ENCODE measurements at regions not wholly inside any gene's neighbourhood (a gene's known extent, or its start where the extent isn't known, plus 50 kb on each side); places are given as distances from the start of the nearest gene placed in this dataset.
"Not testable (repeated sequence)": the region's sequence is repeated elsewhere in the genome, so short reads cannot be mapped to it uniquely, and the experiment has no call there.

- no peak for FAIRE-seq
- DNase-seq (ENCODE audit: low spot score in 2 of 2) = no peak
Measured at GRCh38 chr2:51795248-51795888, 763.4 kb upstream of the NRXN1 start.

GRCh38 chr2:51791496-51791895 lies 759.6 kb upstream of the NRXN1 start:
- DNase-seq (ENCODE audit: low spot score in 2 of 2) (no peak), FAIRE-seq (no peak)

GRCh38 chr2:51790854-51791253 lies 758.9 kb upstream of the NRXN1 start:
- FAIRE-seq (no peak), DNase-seq (ENCODE audit: low spot score in 2 of 2) (no peak)

DNA sequence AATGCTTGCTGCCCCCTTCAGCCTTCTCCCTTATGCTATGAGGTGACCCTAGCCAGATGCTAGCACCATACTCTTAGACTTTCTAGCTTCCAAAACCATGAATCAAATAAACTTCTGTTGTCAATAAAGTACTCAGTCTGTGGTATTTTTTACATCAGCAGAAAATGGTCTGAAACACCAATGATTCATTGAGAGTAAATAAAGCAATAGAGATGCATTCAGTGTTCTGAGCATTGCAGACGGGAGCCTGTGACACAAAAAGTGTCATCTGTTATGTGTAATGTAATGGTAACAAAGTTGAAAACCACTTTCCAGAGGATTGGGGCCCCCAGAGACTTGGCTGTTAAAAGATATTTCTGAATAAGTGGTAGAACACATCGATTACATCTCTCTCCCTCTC lies 758.0 kb upstream of the NRXN1 start:
- FAIRE-seq (no peak), DNase-seq (ENCODE audit: low spot score in 2 of 2) (no peak)

- FAIRE-seq = no peak
Measured at GRCh38 chr2:51782921-51783765, 751.2 kb upstream of the NRXN1 start.

DNA sequence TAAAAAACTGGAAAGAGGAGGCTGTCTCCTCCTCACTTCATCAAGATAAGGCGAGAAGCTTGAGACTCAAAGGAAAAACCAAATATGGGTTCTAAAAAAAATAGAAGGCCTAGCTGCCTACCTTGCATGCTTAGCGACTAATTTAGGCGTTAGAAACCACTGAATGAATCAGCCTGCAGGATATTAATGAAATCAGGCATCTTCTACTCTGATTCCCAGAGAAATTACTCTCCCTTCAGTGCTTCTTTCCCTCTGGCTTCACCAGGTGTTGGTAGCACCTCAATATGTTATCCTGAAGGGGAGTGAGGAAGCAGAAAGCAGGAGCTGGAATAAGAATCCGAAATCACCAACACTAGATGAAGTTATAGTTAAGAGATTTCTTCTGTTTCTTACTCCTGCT lies 749.8 kb upstream of the NRXN1 start:
- no peak for DNase-seq (ENCODE audit: low spot score in 2 of 2)
- FAIRE-seq = no peak

More at GRCh38 chr2:51782921-51783765, 751.2 kb upstream of the NRXN1 start:
- peak in 1 of 2 donors; percentile 14 for DNase-seq (ENCODE audit: low spot score in 2 of 2)

- no peak for FAIRE-seq
Measured at GRCh38 chr2:51780353-51780752, 748.4 kb upstream of the NRXN1 start.

DNA sequence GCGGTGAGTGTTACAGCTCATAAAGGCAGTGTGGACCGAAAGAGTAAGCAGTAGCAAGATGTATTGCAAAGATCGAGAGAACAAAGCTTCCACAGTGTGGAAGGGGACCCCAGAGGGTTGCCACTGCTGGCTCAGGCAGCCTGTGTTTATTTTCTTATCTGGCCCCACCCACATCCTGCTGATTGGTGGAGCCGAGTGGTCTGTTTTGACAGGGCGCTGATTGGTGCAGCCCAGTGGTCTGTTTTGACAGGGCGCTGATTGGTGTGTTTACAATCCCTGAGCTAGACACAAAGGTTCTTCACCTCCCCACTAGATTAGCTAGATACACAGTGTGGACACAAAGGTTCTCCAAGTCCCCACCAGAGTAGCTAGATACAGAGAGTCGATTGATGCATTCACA lies 747.8 kb upstream of the NRXN1 start:
- not testable (repeated sequence) for FAIRE-seq; DNase-seq (ENCODE audit: low spot score in 2 of 2)

More at GRCh38 chr2:51780353-51780752, 748.4 kb upstream of the NRXN1 start:
- no peak for DNase-seq (ENCODE audit: low spot score in 2 of 2)

- no peak for DNase-seq (ENCODE audit: low spot score in 2 of 2)
- FAIRE-seq = no peak
Measured at GRCh38 chr2:51778806-51779205, 746.9 kb upstream of the NRXN1 start.

- FAIRE-seq; DNase-seq (ENCODE audit: low spot score in 2 of 2): not testable (repeated sequence)
Measured at GRCh38 chr2:51774606-51775005, 742.7 kb upstream of the NRXN1 start.

- no peak for DNase-seq (ENCODE audit: low spot score in 2 of 2)
- no peak for FAIRE-seq
Measured at GRCh38 chr2:51760441-51760840, 728.5 kb upstream of the NRXN1 start.

DNA sequence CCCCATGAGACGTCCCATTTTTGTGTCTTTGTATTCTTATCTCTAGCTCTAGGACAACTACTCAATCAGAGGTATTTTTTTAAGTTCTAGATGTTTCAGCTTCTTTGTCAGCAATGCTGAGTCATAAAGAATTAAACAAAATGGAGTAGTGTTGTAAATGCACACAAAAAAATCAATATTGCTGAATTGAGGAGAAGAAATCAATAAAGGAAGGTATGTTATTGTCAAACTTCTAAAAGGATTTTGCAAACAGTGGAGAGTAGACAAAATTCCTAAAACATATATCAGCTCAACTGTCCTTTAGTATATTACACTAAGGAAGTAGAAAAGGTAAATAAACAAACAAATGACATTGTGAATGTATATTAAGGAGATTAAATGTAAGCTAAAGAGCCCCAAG lies 726.1 kb upstream of the NRXN1 start:
- no peak for DNase-seq (ENCODE audit: low spot score in 2 of 2)
- no peak for FAIRE-seq

GRCh38 chr2:51734115-51734514 lies 702.2 kb upstream of the NRXN1 start:
- FAIRE-seq (no peak), DNase-seq (ENCODE audit: low spot score in 2 of 2) (no peak)

DNA sequence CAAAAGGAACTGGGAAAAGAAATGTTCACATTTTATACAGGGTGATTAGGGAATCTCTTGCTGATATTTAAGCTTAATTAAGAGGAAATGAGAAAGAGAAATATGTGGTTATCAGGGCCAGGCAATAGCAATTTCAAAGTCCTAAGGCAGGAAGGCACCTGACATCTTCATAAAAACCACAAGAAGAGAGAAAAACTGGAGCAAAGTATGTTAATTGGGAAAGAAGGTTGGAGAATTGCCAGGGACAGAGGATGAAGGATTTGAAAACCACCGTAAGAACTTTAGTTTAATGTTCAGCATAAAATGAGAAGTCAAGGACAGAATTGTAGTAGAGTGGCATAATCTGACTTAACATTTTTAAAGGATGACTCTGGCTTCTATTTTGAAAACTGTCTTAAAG lies 691.8 kb upstream of the NRXN1 start:
- DNase-seq (ENCODE audit: low spot score in 2 of 2) (no peak), FAIRE-seq (no peak)

GRCh38 chr2:51722311-51722710 lies 690.4 kb upstream of the NRXN1 start:
- FAIRE-seq = no peak
- no peak for DNase-seq (ENCODE audit: low spot score in 2 of 2)

DNA sequence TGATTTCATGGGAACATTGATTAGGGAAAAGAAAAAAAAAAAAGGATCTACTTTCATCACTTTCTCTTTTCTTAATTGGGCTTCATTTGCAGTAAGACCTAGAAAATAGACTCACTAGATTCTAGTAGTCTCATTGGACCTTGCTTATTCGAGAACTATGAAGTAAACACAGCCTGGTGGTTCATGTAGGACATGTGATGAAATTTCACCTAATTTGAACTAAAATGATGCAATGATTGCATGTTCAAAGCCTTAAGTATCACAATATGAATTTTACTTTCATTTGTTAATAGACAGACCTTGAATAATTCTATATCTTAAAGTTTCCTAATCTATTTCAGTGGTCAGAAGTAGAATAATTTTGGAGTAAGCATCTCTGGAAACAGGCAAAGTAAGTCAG lies 688.9 kb upstream of the NRXN1 start:
- DNase-seq (ENCODE audit: low spot score in 2 of 2) (no peak), FAIRE-seq (no peak)

DNA sequence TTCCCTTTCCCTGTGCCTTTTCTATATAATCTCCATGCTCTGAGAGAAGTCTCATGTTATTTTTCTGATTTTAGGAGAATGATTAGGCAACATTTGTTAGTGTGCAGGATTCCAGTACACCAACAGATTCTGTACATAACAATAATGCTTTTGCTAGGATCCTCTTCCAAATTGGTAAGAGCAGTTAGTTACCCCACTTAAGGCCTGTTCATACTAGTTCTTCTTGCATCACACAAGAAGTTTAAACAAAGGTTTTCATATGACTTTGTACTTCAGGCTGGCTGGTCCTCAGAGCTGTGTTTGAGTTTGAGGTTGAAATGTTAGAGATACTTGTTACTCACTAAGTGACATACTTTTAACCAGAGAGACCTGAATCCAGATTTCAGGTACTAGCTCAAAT lies 686.9 kb upstream of the NRXN1 start:
- FAIRE-seq = no peak
- DNase-seq (ENCODE audit: low spot score in 2 of 2) = no peak

- FAIRE-seq (no peak), DNase-seq (ENCODE audit: low spot score in 2 of 2) (no peak)
Measured at GRCh38 chr2:51717312-51717711, 685.4 kb upstream of the NRXN1 start.

GRCh38 chr2:51711766-51712165 lies 679.8 kb upstream of the NRXN1 start:
- DNase-seq (ENCODE audit: low spot score in 2 of 2) (no peak), FAIRE-seq (no peak)

DNA sequence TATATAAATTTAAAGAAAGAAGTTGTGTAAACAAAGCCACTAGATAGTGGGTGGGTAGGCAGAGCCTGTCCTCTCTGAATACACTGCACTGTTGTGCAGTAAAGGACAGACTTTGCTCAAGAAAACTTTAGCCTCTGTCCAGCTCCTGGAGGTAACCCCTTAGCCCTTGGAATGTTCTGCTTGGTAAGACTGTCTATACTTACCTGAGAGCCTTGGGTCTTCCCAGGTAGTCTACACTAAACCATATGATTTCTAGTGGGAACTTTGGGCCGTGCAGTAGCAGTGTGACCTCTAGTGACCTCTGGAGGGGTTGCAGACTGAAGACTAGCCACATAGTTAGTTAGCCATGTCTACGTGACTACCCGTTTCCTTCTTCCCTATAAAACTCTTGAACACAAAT lies 678.3 kb upstream of the NRXN1 start:
- DNase-seq (ENCODE audit: low spot score in 2 of 2) (no peak), FAIRE-seq (no peak)

DNA sequence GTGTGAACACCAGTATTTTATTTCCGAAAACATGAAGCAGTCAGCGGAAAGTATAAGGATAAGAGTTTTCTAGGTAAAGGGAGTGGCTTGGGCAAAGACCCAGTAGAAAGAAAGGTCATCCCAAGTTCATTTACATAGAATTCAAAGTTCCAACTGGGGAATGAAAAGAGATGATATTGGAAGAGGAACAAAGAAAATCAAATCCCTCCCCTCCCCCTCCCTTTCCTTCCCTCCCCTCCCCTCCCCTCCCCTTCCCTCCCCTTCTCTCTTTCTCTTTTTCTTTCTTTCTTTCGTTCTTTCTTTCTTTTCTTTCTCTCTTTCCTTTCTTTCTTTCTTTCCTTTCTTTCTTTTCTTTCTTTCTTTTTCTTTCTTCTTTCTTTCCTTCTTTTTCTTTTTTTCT lies 675.7 kb upstream of the NRXN1 start:
- FAIRE-seq = no peak
- no peak for DNase-seq (ENCODE audit: low spot score in 2 of 2)

DNA sequence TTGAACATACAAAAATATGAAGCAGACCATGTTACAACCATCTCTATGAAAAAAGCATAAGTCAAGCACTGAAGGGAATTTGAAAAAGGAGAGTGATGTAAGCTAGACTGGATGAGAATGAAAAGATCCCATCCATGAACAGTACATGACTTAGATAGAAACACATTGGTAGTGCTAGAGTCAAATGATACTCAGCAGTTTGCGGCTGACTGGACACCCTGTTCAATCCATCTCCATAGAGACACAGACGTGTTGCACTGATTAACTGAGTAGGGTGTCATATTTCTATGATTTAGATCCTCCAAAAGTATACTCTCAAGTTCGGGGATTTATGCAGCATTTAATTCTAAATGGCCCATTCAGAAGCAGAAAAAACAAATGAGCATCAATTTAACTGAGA lies 674.3 kb upstream of the NRXN1 start:
- FAIRE-seq = no peak
- DNase-seq (ENCODE audit: low spot score in 2 of 2) = no peak
